Choroid plexus epithelial cell (primary cell): ENCODE measurements at regions not wholly inside any gene's neighbourhood (a gene's known extent, or its start where the extent isn't known, plus 50 kb on each side); places are given as distances from the start of the nearest gene placed in this dataset.

Experiments
- DNase-seq: peaks from one replicate; pipeline ENCODE4 v3.0.0-alpha.2; 2010; ENCODE audit warnings: low read depth
- H3K4me3 ChIP-seq: 2 replicates; pipeline ENCODE4 v1.5.1; 2011; ENCODE audit warnings: low read depth, mild to moderate bottlenecking, control low read depth, low read length, moderate library complexity
- TF ChIP-seq, protein P1 (sequence below): conservative IDR thresholded peaks from 2 replicates; pipeline ENCODE4 v1.5.1; 2011; ENCODE audit warnings: low read depth, mild to moderate bottlenecking, control low read depth, inconsistent platforms, low read length, moderate library complexity

DNA sequence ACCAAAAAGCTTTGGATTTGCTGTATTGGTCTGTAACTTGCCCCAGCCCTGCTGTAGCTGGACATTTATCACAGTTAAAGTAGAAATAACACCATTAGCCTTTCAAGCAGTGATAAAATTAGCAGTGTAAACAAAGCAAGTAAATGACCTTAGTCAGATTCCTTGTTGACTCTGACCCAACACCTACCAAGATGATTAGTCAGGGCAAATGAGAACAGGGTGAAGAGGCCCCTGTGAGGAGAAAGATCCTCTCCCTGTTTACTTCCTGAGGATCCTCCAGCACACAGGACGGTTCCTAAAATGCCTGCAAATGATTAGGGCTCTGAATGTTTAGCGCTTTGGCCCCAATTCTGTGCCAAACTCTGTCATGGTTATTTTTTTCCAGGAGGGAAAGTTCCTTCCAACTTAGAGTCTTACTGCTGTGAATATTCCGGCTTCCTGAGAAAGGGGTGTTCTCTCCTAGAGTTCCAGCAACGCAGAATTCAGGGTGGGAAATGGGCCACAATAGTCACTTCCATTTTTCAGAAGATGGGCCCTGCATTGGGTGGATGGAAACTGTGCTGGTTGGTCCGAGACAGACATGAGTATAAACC, 259.0 kb upstream of the MYOCD start:
- DNase-seq: peak; percentile 8
- TF ChIP-seq, protein P1, sequence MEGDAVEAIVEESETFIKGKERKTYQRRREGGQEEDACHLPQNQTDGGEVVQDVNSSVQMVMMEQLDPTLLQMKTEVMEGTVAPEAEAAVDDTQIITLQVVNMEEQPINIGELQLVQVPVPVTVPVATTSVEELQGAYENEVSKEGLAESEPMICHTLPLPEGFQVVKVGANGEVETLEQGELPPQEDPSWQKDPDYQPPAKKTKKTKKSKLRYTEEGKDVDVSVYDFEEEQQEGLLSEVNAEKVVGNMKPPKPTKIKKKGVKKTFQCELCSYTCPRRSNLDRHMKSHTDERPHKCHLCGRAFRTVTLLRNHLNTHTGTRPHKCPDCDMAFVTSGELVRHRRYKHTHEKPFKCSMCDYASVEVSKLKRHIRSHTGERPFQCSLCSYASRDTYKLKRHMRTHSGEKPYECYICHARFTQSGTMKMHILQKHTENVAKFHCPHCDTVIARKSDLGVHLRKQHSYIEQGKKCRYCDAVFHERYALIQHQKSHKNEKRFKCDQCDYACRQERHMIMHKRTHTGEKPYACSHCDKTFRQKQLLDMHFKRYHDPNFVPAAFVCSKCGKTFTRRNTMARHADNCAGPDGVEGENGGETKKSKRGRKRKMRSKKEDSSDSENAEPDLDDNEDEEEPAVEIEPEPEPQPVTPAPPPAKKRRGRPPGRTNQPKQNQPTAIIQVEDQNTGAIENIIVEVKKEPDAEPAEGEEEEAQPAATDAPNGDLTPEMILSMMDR: no peak
- no peak overlapping the region for H3K4me3 ChIP-seq

DNA sequence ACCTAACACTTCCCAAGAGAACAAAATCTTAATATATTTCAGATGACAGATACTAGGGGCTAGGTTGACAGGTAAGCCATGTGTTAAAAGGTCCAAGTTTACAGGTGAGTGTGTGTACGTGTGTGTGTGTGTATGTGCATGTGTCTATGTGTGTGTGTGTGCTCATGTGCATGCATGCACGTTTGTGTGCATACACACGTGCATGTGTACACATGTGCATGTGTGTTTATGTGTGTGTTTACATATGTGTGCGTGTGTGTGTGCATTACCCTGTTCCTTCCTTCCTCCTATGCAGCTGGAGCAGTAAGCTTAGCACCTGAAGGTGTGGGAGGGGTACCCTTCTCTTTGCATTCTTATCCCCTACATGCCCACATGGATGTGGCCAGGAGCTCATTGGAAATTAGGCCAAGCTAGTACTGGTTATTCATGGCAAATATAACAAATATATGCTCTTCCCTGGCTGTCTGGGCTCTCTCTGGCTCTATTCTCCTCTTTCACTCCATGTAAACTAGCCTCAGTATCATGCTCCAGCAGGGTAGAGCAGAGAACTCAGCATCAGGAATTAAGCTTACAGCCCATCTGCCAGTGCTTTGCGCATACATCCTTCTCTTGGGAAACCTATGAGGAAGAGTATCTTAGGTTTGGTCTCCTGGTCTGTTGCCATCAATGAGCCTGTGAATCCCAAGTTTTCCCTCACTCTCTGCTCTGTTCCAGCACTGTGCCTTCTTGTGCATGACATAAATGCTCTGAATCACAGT, 258.0 kb upstream of the MYOCD start:
- no peak overlapping the region for H3K4me3 ChIP-seq
- no peak for DNase-seq
- TF ChIP-seq, protein P1: no peak

DNA sequence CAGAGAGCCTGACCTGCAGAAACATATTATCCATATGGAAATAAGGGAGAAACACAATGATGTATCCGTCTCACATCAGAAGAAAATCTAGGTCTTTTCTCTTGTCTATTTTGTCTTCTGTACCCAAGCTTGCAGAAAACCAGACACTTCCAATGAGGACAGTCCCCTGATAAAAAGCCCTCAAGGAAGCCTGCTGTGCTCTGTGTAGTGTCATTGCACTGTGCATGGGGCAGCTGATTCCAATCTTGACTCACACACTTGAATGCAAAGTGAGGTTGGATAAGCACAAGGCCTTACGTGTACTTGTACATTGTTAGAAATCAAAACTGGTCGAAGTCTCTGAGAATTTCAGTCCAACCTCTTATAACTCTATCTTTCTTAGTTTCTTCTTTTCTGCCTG, 256.6 kb upstream of the MYOCD start:
- no peak for DNase-seq
- TF ChIP-seq, protein P1: no peak
- no peak overlapping the region for H3K4me3 ChIP-seq

DNA sequence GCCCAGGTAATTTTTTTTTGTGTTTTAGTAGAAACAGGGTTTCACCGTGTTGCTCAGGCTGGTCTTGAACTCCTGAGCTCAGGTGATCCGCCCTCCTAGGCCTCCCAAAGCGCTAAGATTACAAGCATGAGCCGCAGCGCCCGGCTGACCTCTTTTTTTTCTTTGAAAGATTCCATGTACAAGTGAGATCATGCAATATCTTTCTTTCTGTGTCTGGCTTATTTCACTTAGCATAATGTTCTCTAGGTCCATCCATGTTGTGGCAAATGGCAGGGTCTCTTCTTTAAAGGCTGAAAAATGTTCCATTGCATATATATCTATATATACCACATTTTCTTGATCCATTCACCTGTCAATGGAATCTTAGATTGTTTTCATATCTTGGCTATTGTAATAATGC, 255.0 kb upstream of the MYOCD start:
- no peak for DNase-seq
- no peak overlapping the region for H3K4me3 ChIP-seq
- TF ChIP-seq, protein P1: no peak

DNA sequence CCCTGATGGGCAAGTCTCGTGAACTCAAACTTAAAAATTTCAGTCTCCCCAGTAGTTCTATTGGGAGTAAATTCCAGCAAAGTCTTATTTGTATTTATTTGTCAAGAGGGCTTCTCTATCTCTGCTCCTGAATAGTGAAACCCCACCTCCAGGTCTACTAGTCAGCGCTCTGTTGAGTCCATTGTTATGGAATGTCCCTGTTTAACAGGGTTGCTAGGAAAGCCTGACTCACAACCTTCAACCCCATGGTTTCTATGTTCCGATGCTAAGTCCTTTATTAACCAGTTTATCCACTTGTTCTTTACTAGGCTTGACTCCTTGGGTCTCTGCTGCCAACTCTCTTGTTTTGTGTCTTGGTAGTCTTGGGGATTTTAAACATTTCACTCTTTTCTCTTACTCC, 250.7 kb upstream of the MYOCD start:
- peak; percentile 65 for DNase-seq

DNA sequence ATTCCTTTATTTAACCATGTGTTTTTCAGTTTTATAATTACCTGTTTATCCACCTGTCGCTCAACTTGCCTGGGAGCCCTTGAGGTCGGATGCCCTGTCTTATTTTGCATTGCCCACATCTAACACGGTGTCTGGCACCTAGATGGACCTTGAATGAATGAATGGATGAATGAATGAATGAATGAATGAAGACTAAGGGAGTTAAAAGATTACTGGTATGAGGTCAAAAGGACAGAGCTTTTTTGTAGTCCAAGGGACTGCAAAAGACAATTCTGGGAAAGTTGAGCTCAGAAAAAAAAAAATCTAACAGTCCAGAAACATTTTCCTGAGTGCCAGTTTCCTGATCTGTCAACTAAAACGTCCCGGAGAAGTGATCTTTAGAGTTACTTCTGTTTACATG, 244.6 kb upstream of the MYOCD start:
- DNase-seq: no peak
- no peak overlapping the region for H3K4me3 ChIP-seq
- TF ChIP-seq, protein P1: no peak

More for the DNA sequence above, 250.7 kb upstream of the MYOCD start:
- TF ChIP-seq, protein P1: no peak
- no peak overlapping the region for H3K4me3 ChIP-seq
